GM12878 (cell line): ENCODE measurements at regions not wholly inside any gene's neighbourhood (a gene's known extent, or its start where the extent isn't known, plus 50 kb on each side); places are given as distances from the start of the nearest gene placed in this dataset.

Experiments
- ATAC-seq: fragments of 200-7000 bp; cut with Tn5 transposase; 3 replicates; pipeline ENCODE4 v1.9.1; 2020; ENCODE audit warnings: mild to moderate bottlenecking, moderate library complexity
- BruUV-seq: library from RNA; stranded (reverse); fragments of 400-500 nt; replicated peaks from 2 replicates; lab custom pipeline; 2021; lab: Mats Ljungman, UMichigan
- CTCF ChIA-PET: fragments of 300-600 bp; sonication (Branson Sonifier 250); formaldehyde crosslinking; extraction: SDS; loops from one replicate; lab custom pipeline; 2021; ENCODE audit warnings: inconsistent platforms; lab: Yijun Ruan, JAX
- POLR2A ChIA-PET: fragments of 350-600 bp; formaldehyde crosslinking; extraction: SDS; loops from one replicate; lab custom pipeline; 2021; ENCODE audit warnings: inconsistent platforms; lab: Charles Lee
- RAD21 ChIA-PET: fragments of 300-600 bp; sonication (Branson Sonifier 250); formaldehyde crosslinking; loops from one replicate; lab custom pipeline; 2023; ENCODE audit warnings: antibody characterized with exemption; ENCODE audit not compliant: unreplicated experiment; lab: Charles Lee
- SMC1A ChIA-PET: fragments of 300-600 bp; sonication (Branson Sonifier 250); formaldehyde crosslinking; loops from one replicate; lab custom pipeline; 2023; ENCODE audit not compliant: unreplicated experiment, uncharacterized antibody; lab: Charles Lee
- DNase-seq: peaks from one replicate; pipeline ENCODE4 v3.0.0-alpha.2; 2011; ENCODE audit warnings: low read depth, low spot score
- FAIRE-seq: peaks from 3 replicates; lab custom pipeline; 2011; peaks lifted over from hg19 to GRCh38; lab: Jason Lieb, UNC
- H2AFZ ChIP-seq: 2 replicates; pipeline ENCODE4 v1.6.0; 2011; ENCODE audit warnings: low read depth, low read length, control low read depth; ENCODE audit not compliant: control insufficient read depth
- H3K27ac ChIP-seq: 2 replicates; pipeline ENCODE4 v1.5.1; 2011; ENCODE audit warnings: control low read depth; ENCODE audit not compliant: control insufficient read depth, insufficient read depth
- H3K27me3 ChIP-seq, 2 experiments: replicated peaks in 1 of 2; 2 replicates each; pipeline versions ENCODE4 v1.6.0 to v1.6.1; 2011; ENCODE audit warnings: low read length in 1 of 2; ENCODE audit not compliant: control insufficient read depth in 2 of 2, insufficient read depth in 2 of 2
- H3K36me3 ChIP-seq, 2 experiments: 2 replicates each; pipeline ENCODE4 v1.5.1; 2011; ENCODE audit warnings: low read length in 1 of 2; ENCODE audit not compliant: control insufficient read depth in 2 of 2, insufficient read depth in 2 of 2
- H3K4me1 ChIP-seq: 2 replicates; pipeline ENCODE4 v1.6.1; 2011; ENCODE audit warnings: mild to moderate bottlenecking, low read length, moderate library complexity, mixed read lengths; ENCODE audit not compliant: control insufficient read depth, insufficient read depth
- H3K4me2 ChIP-seq: 2 replicates; pipeline ENCODE4 v1.6.0; 2011; ENCODE audit warnings: control low read depth; ENCODE audit not compliant: control insufficient read depth, insufficient read depth
- H3K4me3 ChIP-seq: fragments of 200-600 bp; sonication (generic); 2 replicates; pipeline ENCODE4 v1.5.1; 2016
- H3K79me2 ChIP-seq: 2 replicates; pipeline ENCODE4 v1.6.0; 2011; ENCODE audit warnings: low read length; ENCODE audit not compliant: control insufficient read depth, insufficient read depth
- H3K9ac ChIP-seq: 2 replicates; pipeline ENCODE4 v1.8.0; 2011; ENCODE audit warnings: low read length, control low read depth, mixed read lengths; ENCODE audit not compliant: control insufficient read depth, insufficient read depth
- H3K9me3 ChIP-seq: replicated peaks from 3 replicates; pipeline ENCODE4 v1.5.1; 2011; ENCODE audit warnings: mild to moderate bottlenecking, low read length; ENCODE audit not compliant: control insufficient read depth, insufficient read depth
- H4K20me1 ChIP-seq: 2 replicates; pipeline ENCODE4 v1.6.0; 2011; ENCODE audit not compliant: control insufficient read depth, insufficient read depth
- BCL11A ChIP-seq: IDR thresholded peaks from 2 replicates; pipeline ENCODE4 v1.6.1; 2011; ENCODE audit warnings: low read depth, low read length
- CBX5 ChIP-seq: sonication (generic); IDR thresholded peaks from 2 replicates; pipeline ENCODE4 v1.6.1; 2016; ENCODE audit warnings: low read depth, moderate library complexity, mild to moderate bottlenecking, inconsistent platforms
- FOXM1 ChIP-seq: IDR thresholded peaks from 2 replicates; pipeline ENCODE4 v1.6.1; 2012; ENCODE audit warnings: low read depth, mild to moderate bottlenecking, inconsistent platforms, low read length, moderate library complexity
- HDGF ChIP-seq: fragments of 450-650 bp; IDR thresholded peaks from 2 replicates; pipeline ENCODE4 v1.6.1; 2016; ENCODE audit warnings: antibody characterized with exemption
- HSF1 ChIP-seq: fragments of 150-350 bp; IDR thresholded peaks from 2 replicates; pipeline ENCODE4 v1.6.1; 2014; ENCODE audit warnings: mild to moderate bottlenecking, low read depth, low read length
- JUNB ChIP-seq: IDR thresholded peaks from 2 replicates; pipeline ENCODE4 v1.6.1; 2016; ENCODE audit warnings: antibody characterized with exemption, mild to moderate bottlenecking
- MAX ChIP-seq: IDR thresholded peaks from 2 replicates; pipeline ENCODE4 v1.6.1; 2012; ENCODE audit warnings: low read depth, low read length, improper control_type of control experiment
- MEF2B ChIP-seq: fragments of 450-650 bp; IDR thresholded peaks from 2 replicates; pipeline ENCODE4 v1.6.1; 2018; ENCODE audit warnings: mild to moderate bottlenecking, moderate library complexity; ENCODE audit not compliant: partially characterized antibody, poor library complexity, severe bottlenecking
- MTA2 ChIP-seq: fragments of 450-650 bp; IDR thresholded peaks from 2 replicates; pipeline ENCODE4 v1.6.1; 2016; ENCODE audit warnings: low read depth, mild to moderate bottlenecking, moderate library complexity
- NFXL1 ChIP-seq: fragments of 450-650 bp; IDR thresholded peaks from 2 replicates; pipeline ENCODE4 v1.6.1; 2017; ENCODE audit warnings: antibody characterized with exemption, mild to moderate bottlenecking, borderline replicate concordance
- NFYB ChIP-seq: IDR thresholded peaks from 2 replicates; pipeline ENCODE4 v1.6.1; 2011; ENCODE audit warnings: low read depth, mild to moderate bottlenecking, low read length, improper control_type of control experiment, moderate library complexity; ENCODE audit not compliant: insufficient read depth
- NR2C2 ChIP-seq: IDR thresholded peaks from 2 replicates; pipeline ENCODE4 v1.6.1; 2011; ENCODE audit warnings: borderline replicate concordance, low read depth; ENCODE audit not compliant: control insufficient read depth, insufficient read length
- PML ChIP-seq: IDR thresholded peaks from 2 replicates; pipeline ENCODE4 v1.6.1; 2012; ENCODE audit warnings: low read length, inconsistent platforms
- RAD51 ChIP-seq: fragments of 450-650 bp; IDR thresholded peaks from 2 replicates; pipeline ENCODE4 v1.6.1; 2016; ENCODE audit warnings: moderate library complexity, mild to moderate bottlenecking, inconsistent platforms
- SMAD5 ChIP-seq: IDR thresholded peaks from 2 replicates; pipeline ENCODE4 v1.6.1; 2016; ENCODE audit warnings: antibody characterized with exemption, low read depth
- STAT1 ChIP-seq: fragments of 450-650 bp; conservative IDR thresholded peaks from 2 replicates; pipeline ENCODE4 v1.6.1; 2014; ENCODE audit warnings: antibody characterized with exemption, mild to moderate bottlenecking
- WGBS: methylation state at CpG from one replicate; pipeline ENCODE4 v1.1.6; 2016; ENCODE audit warnings: low lambda C conversion rate; ENCODE audit not compliant: insufficient replicate concordance, insufficient coverage; ENCODE audit errors: missing lambda C conversion rate; 5-methylcytosine and 5-hydroxymethylcytosine counted together
- in situ Hi-C: fragments of 300-500 bp; cut with MboI; formaldehyde crosslinking; loops from 9 replicates; pipeline ENCODE4 v1.14.3; 2018; ENCODE audit warnings: mixed read lengths
- intact Hi-C: fragments of 100-400 bp; cut with micrococcal nuclease; formaldehyde crosslinking; loops from one replicate; pipeline ENCODE4 v1.14.2; 2022; ENCODE audit not compliant: unreplicated experiment
- TF ChIP-seq, protein P1 (sequence below): IDR thresholded peaks from 2 replicates; pipeline ENCODE4 v1.6.1; 2012; ENCODE audit warnings: low read depth, low read length, improper control_type of control experiment
- TF ChIP-seq, protein P2 (sequence below): IDR thresholded peaks from 2 replicates; pipeline ENCODE4 v1.6.1; 2012; ENCODE audit warnings: improper control_type of control experiment, low read depth, low read length; ENCODE audit not compliant: insufficient replicate concordance

GRCh38 chr5:7185742-7186141 lies 210.2 kb upstream of the ADCY2 start:
- ChIA-PET RAD21 (no interaction called here), POLR2A (no interaction called here), SMC1A (no interaction called here), CTCF (no interaction called here)
- Histone ChIP-seq H3K4me1 (no peaks in the 10 kb centered on the region), H3K4me3 (no peak overlapping the region), H3K27ac (no peak overlapping the region), H3K4me2 (no peak overlapping the region), H3K27me3 (no peaks in the 10 kb centered on the region), H3K9ac (no peak overlapping the region), H4K20me1 (no peaks in the 10 kb centered on the region), H3K36me3 (no peaks in the 10 kb centered on the region), H2AFZ (no peak overlapping the region), H3K79me2 (no peaks in the 10 kb centered on the region), H3K9me3 (no peaks in the 10 kb centered on the region)
- 8% methylated on average over 7 of the region's 7 CpGs for WGBS
- BruUV-seq, result no TSS peak
- intact Hi-C loops (no loop called here), in situ Hi-C loops (no loop called here)
- ATAC-seq, result no peak
- TF ChIP-seq MAX, result no peak
- TF ChIP-seq MEF2B, result no peak
- no peak for TF ChIP-seq STAT1
- no peak for TF ChIP-seq HSF1
- TF ChIP-seq, protein P1, sequence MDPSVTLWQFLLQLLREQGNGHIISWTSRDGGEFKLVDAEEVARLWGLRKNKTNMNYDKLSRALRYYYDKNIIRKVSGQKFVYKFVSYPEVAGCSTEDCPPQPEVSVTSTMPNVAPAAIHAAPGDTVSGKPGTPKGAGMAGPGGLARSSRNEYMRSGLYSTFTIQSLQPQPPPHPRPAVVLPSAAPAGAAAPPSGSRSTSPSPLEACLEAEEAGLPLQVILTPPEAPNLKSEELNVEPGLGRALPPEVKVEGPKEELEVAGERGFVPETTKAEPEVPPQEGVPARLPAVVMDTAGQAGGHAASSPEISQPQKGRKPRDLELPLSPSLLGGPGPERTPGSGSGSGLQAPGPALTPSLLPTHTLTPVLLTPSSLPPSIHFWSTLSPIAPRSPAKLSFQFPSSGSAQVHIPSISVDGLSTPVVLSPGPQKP, result no peak
- no peak for TF ChIP-seq RAD51
- TF ChIP-seq NFYB, result no peak
- TF ChIP-seq NFXL1, result no peak
- TF ChIP-seq MTA2, result no peak
- no peak for TF ChIP-seq NR2C2
- no peak for TF ChIP-seq JUNB
- no peak for TF ChIP-seq PML
- TF ChIP-seq BCL11A, result no peak
- TF ChIP-seq HDGF, result no peak
- TF ChIP-seq, protein P2, sequence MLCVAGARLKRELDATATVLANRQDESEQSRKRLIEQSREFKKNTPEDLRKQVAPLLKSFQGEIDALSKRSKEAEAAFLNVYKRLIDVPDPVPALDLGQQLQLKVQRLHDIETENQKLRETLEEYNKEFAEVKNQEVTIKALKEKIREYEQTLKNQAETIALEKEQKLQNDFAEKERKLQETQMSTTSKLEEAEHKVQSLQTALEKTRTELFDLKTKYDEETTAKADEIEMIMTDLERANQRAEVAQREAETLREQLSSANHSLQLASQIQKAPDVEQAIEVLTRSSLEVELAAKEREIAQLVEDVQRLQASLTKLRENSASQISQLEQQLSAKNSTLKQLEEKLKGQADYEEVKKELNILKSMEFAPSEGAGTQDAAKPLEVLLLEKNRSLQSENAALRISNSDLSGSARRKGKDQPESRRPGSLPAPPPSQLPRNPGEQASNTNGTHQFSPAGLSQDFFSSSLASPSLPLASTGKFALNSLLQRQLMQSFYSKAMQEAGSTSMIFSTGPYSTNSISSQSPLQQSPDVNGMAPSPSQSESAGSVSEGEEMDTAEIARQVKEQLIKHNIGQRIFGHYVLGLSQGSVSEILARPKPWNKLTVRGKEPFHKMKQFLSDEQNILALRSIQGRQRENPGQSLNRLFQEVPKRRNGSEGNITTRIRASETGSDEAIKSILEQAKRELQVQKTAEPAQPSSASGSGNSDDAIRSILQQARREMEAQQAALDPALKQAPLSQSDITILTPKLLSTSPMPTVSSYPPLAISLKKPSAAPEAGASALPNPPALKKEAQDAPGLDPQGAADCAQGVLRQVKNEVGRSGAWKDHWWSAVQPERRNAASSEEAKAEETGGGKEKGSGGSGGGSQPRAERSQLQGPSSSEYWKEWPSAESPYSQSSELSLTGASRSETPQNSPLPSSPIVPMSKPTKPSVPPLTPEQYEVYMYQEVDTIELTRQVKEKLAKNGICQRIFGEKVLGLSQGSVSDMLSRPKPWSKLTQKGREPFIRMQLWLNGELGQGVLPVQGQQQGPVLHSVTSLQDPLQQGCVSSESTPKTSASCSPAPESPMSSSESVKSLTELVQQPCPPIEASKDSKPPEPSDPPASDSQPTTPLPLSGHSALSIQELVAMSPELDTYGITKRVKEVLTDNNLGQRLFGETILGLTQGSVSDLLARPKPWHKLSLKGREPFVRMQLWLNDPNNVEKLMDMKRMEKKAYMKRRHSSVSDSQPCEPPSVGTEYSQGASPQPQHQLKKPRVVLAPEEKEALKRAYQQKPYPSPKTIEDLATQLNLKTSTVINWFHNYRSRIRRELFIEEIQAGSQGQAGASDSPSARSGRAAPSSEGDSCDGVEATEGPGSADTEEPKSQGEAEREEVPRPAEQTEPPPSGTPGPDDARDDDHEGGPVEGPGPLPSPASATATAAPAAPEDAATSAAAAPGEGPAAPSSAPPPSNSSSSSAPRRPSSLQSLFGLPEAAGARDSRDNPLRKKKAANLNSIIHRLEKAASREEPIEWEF, result no peak
- no peak for TF ChIP-seq FOXM1
- TF ChIP-seq SMAD5, result no peak
- no peak for TF ChIP-seq CBX5
- no peak for DNase-seq
- no peak for FAIRE-seq
